WTC11 (cell line): ENCODE measurements at regions not wholly inside any gene's neighbourhood (a gene's known extent, or its start where the extent isn't known, plus 50 kb on each side); places are given as distances from the start of the nearest gene placed in this dataset.

ENCODE experiments used
- ATAC-seq: fragments of 200-7000 bp; cut with Tn5 transposase; 2 replicates; pipeline ENCODE4 v1.10.0; 2021; ENCODE audit warnings: mild to moderate bottlenecking, moderate library complexity
- CTCF ChIA-PET: fragments of 300-600 bp; sonication (Branson Sonifier 250); formaldehyde crosslinking; loops from one replicate; lab custom pipeline; 2021; ENCODE audit warnings: antibody characterized with exemption; lab: Charles Lee
- POLR2A ChIA-PET: fragments of 350-600 bp; sonication (Branson Sonifier 250); formaldehyde crosslinking; loops from one replicate; lab custom pipeline; 2021; ENCODE audit warnings: antibody characterized with exemption; lab: Charles Lee
- DNase-seq: peaks from one replicate; pipeline ENCODE4 v3.0.0; 2021; ENCODE audit warnings: low spot score
- H3K27ac Mint-ChIP-seq: 2 replicates; pipeline ENCODE4 v1.8.0; 2021; ENCODE audit warnings: mixed read lengths
- H3K27me3 Mint-ChIP-seq: 2 replicates; pipeline ENCODE4 v1.8.0; 2021; ENCODE audit warnings: low read depth, mild to moderate bottlenecking, moderate library complexity, mixed read lengths
- H3K36me3 Mint-ChIP-seq: 2 replicates; pipeline ENCODE4 v1.8.0; 2021; ENCODE audit warnings: mixed read lengths
- H3K4me1 Mint-ChIP-seq: 2 replicates; pipeline ENCODE4 v1.8.0; 2022; ENCODE audit warnings: mixed read lengths
- H3K4me3 Mint-ChIP-seq: 2 replicates; pipeline ENCODE4 v1.8.0; 2021; ENCODE audit warnings: mild to moderate bottlenecking, moderate library complexity, mixed read lengths
- H3K9me3 Mint-ChIP-seq: 2 replicates; pipeline ENCODE4 v1.8.0; 2021; ENCODE audit warnings: mixed read lengths
- ATF3 ChIP-seq: sonication (generic); formaldehyde crosslinking; conservative IDR thresholded peaks from 2 replicates; pipeline ENCODE4 v1.8.1; 2022; ENCODE audit warnings: mild to moderate bottlenecking, missing genetic modification reagents
- CBFB ChIP-seq: sonication (generic); formaldehyde crosslinking; IDR thresholded peaks from 2 replicates; pipeline ENCODE4 v1.8.1; 2022; ENCODE audit warnings: mild to moderate bottlenecking, low read depth, missing genetic modification reagents
- CTCF ChIP-seq: fragments of 200-600 bp; IDR thresholded peaks from 2 replicates; pipeline ENCODE4 v1.8.0; 2022; ENCODE audit warnings: antibody characterized with exemption
- ERG ChIP-seq: fragments of 250-450 bp; sonication (Bioruptor Pico); IDR thresholded peaks from 2 replicates; pipeline ENCODE4 v1.8.0; 2021; ENCODE audit warnings: mild to moderate bottlenecking
- FOXJ3 ChIP-seq: sonication (generic); formaldehyde crosslinking; IDR thresholded peaks from 2 replicates; pipeline ENCODE4 v1.9.0; 2021; ENCODE audit warnings: missing genetic modification reagents, mild to moderate bottlenecking, borderline replicate concordance
- FOXP4 ChIP-seq: sonication (generic); formaldehyde crosslinking; IDR thresholded peaks from 2 replicates; pipeline ENCODE4 v1.8.0; 2022; ENCODE audit warnings: mild to moderate bottlenecking, missing genetic modification reagents
- JAZF1 ChIP-seq: fragments of 250-450 bp; sonication (Bioruptor Pico); IDR thresholded peaks from 2 replicates; pipeline ENCODE4 v1.9.0; 2021; ENCODE audit warnings: moderate library complexity, mild to moderate bottlenecking, inconsistent platforms
- MXD4 ChIP-seq: fragments of 250-450 bp; sonication (Bioruptor Pico); IDR thresholded peaks from 2 replicates; pipeline ENCODE4 v1.8.0; 2021; ENCODE audit warnings: mild to moderate bottlenecking, moderate library complexity, borderline replicate concordance
- MYBL2 ChIP-seq: sonication (generic); formaldehyde crosslinking; IDR thresholded peaks from 2 replicates; pipeline ENCODE4 v1.8.1; 2023; ENCODE audit warnings: mild to moderate bottlenecking, moderate library complexity, missing genetic modification reagents
- NFE2L1 ChIP-seq: sonication (generic); formaldehyde crosslinking; IDR thresholded peaks from 2 replicates; pipeline ENCODE4 v1.8.1; 2023; ENCODE audit warnings: missing genetic modification reagents
- NR2C2 ChIP-seq: sonication (generic); formaldehyde crosslinking; IDR thresholded peaks from 2 replicates; pipeline ENCODE4 v1.8.0; 2022; ENCODE audit warnings: mild to moderate bottlenecking, missing genetic modification reagents
- PRRX2 ChIP-seq: fragments of 250-450 bp; sonication (Bioruptor Pico); IDR thresholded peaks from 2 replicates; pipeline ENCODE4 v1.8.0; 2021; ENCODE audit warnings: mild to moderate bottlenecking
- TEAD4 ChIP-seq: sonication (generic); formaldehyde crosslinking; IDR thresholded peaks from 2 replicates; pipeline ENCODE4 v1.8.0; 2022; ENCODE audit warnings: mild to moderate bottlenecking, missing genetic modification reagents
- ZBTB21 ChIP-seq: sonication (generic); formaldehyde crosslinking; IDR thresholded peaks from 2 replicates; pipeline ENCODE4 v1.8.1; 2023; ENCODE audit warnings: mild to moderate bottlenecking, missing genetic modification reagents, borderline replicate concordance
- ZNF317 ChIP-seq: sonication (generic); formaldehyde crosslinking; IDR thresholded peaks from 2 replicates; pipeline ENCODE4 v1.8.1; 2023; ENCODE audit warnings: low read depth, mild to moderate bottlenecking, moderate library complexity, missing genetic modification reagents, borderline replicate concordance
- ZNF423 ChIP-seq: fragments of 250-450 bp; sonication (Bioruptor Pico); IDR thresholded peaks from 2 replicates; pipeline ENCODE4 v2.1.2; 2022; ENCODE audit warnings: mild to moderate bottlenecking, moderate library complexity
- TF ChIP-seq, protein P1 (sequence below): fragments of 250-450 bp; sonication (Bioruptor Pico); IDR thresholded peaks from 2 replicates; pipeline ENCODE4 v1.9.0; 2021; ENCODE audit warnings: mild to moderate bottlenecking

DNA sequence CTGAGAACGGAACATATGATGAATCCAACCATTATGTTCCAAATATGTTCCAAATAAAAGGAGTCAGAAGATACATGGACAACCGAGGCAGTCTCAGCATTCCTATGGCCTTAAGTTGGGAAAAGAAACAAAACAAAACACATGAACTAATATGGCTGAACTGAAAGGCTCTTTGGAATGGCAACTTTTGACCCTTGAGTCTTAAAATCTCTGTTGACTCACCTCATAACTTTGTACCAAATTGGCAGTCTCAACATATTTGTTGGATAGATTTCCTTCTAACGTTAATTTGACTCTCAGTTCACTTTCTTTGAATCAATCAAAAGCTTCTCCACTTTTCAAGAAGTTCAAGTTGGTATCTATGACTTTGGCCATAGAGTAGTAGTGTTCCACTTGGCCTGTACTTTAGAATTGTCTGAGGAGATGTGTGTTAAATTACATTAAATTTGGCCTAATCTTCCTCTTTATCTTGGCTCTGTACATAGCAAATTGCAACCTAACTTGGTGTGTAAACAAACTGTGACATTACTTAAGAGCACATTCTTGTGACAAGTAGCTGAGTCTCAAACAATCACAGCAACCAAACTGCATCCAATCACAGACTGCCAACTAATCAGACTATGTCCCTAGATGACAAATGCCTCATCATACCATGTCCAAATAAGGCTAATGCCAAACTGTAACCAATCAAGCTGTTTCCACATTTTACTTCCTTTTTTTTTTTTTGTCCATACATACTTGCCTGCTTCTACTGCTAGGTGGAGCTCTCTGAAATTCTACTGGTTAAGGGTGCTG is 208.8 kb downstream of the BMP2 start (continued):
- TF ChIP-seq ATF3 (CRISPR knock-in tag) = no peak
- TF ChIP-seq NR2C2 (CRISPR knock-in tag) = no peak
- no peak for TF ChIP-seq NFE2L1 (CRISPR knock-in tag)
- no peak for TF ChIP-seq MXD4
- TF ChIP-seq MYBL2 (CRISPR knock-in tag) = no peak
- TF ChIP-seq JAZF1 = no peak
- TF ChIP-seq, protein P1, sequence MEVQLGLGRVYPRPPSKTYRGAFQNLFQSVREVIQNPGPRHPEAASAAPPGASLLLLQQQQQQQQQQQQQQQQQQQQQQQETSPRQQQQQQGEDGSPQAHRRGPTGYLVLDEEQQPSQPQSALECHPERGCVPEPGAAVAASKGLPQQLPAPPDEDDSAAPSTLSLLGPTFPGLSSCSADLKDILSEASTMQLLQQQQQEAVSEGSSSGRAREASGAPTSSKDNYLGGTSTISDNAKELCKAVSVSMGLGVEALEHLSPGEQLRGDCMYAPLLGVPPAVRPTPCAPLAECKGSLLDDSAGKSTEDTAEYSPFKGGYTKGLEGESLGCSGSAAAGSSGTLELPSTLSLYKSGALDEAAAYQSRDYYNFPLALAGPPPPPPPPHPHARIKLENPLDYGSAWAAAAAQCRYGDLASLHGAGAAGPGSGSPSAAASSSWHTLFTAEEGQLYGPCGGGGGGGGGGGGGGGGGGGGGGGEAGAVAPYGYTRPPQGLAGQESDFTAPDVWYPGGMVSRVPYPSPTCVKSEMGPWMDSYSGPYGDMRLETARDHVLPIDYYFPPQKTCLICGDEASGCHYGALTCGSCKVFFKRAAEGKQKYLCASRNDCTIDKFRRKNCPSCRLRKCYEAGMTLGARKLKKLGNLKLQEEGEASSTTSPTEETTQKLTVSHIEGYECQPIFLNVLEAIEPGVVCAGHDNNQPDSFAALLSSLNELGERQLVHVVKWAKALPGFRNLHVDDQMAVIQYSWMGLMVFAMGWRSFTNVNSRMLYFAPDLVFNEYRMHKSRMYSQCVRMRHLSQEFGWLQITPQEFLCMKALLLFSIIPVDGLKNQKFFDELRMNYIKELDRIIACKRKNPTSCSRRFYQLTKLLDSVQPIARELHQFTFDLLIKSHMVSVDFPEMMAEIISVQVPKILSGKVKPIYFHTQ (CRISPR knock-in tag) = no peak
- TF ChIP-seq ZBTB21 (CRISPR knock-in tag) = no peak
- TF ChIP-seq TEAD4 (CRISPR knock-in tag) = no peak
- TF ChIP-seq CTCF = no peak

- ATAC-seq (no peak), DNase-seq (no peak)
- POLR2A ChIA-PET = no interaction called here
- no peaks in the 10 kb centered on the region; the same call in 1 of the 2 replicates for H3K27me3 Mint-ChIP-seq
- H3K4me1 Mint-ChIP-seq = no peaks in the 10 kb centered on the region
- CTCF ChIA-PET = no interaction called here
- H3K27ac Mint-ChIP-seq = no peak overlapping the region
- H3K4me3 Mint-ChIP-seq = no peak overlapping the region
- peaks cover 29% of the 10 kb centered on the region for H3K9me3 Mint-ChIP-seq
- TF ChIP-seq ERG (no peak), FOXP4 (no peak), ZNF317 (CRISPR knock-in tag) (no peak), ZNF423 (no peak), FOXJ3 (CRISPR knock-in tag) (no peak), CBFB (CRISPR knock-in tag) (no peak), PRRX2 (no peak)
- peaks cover 6% of the 10 kb centered on the region for H3K36me3 Mint-ChIP-seq
Measured at GRCh38 chr20:6979621-6980020, 212.1 kb downstream of the BMP2 start.
